ENCODE measurements at regions not wholly inside any gene's neighbourhood (a gene's known extent, or its start where the extent isn't known, plus 50 kb on each side); places are given as distances from the start of the nearest gene placed in this dataset.

- TF ChIP-seq ZBTB7A (IDR thresholded peaks at IDR 0.05; ENCODE audit: borderline replicate concordance, control insufficient read depth, low read depth, low read length) (no peak), JUND (IDR thresholded peaks at IDR 0.05; ENCODE audit: borderline replicate concordance, low read depth, low read length) (no peak), JUND (tag; IDR thresholded peaks at IDR 0.05; ENCODE audit: borderline replicate concordance, low read depth, low read length) (no peak)
Observed at GRCh38 chrX:3994315-3994714, 280.9 kb upstream of the PRKX start.
